SK-N-SH treated with all-trans-retinoic acid at 6 μM for 48 hours (cell line): ENCODE measurements at regions not wholly inside any gene's neighbourhood (a gene's known extent, or its start where the extent isn't known, plus 50 kb on each side); places are given as distances from the start of the nearest gene placed in this dataset.

Experiments used
- ESRRG ChIP-seq: fragments of 250-450 bp; sonication (Bioruptor Pico); IDR thresholded peaks from 2 replicates; pipeline ENCODE4 v1.6.1; 2021; ENCODE audit warnings: mild to moderate bottlenecking
- OSR1 ChIP-seq: fragments of 250-450 bp; sonication (Bioruptor Pico); IDR thresholded peaks from 2 replicates; pipeline ENCODE4 v1.8.0; 2022; ENCODE audit warnings: moderate library complexity, mild to moderate bottlenecking, inconsistent platforms
- POU6F1 ChIP-seq: fragments of 250-450 bp; sonication (Bioruptor Pico); IDR thresholded peaks from 2 replicates; pipeline ENCODE4 v1.8.0; 2021; ENCODE audit warnings: low read depth, mild to moderate bottlenecking, moderate library complexity, borderline replicate concordance
- PPARA ChIP-seq: fragments of 250-450 bp; sonication (Bioruptor Pico); IDR thresholded peaks from 2 replicates; pipeline ENCODE4 v1.5.0; 2020; ENCODE audit warnings: mild to moderate bottlenecking, borderline replicate concordance
- ZFP3 ChIP-seq: fragments of 250-450 bp; sonication (Bioruptor Pico); IDR thresholded peaks from 2 replicates; pipeline ENCODE4 v1.5.0; 2020; ENCODE audit warnings: mild to moderate bottlenecking, moderate library complexity
- ZNF565 ChIP-seq: fragments of 450-650 bp; formaldehyde crosslinking; conservative IDR thresholded peaks from 2 replicates; pipeline ENCODE4 v1.5.0; 2020; ENCODE audit warnings: low read depth, mild to moderate bottlenecking, moderate library complexity
- ZNF70 ChIP-seq: fragments of 450-650 bp; formaldehyde crosslinking; IDR thresholded peaks from 2 replicates; pipeline ENCODE4 v1.5.0; 2020; ENCODE audit warnings: mild to moderate bottlenecking, moderate library complexity
- ZNF8 ChIP-seq: fragments of 450-650 bp; formaldehyde crosslinking; IDR thresholded peaks from 2 replicates; pipeline ENCODE4 v1.5.0; 2020; ENCODE audit warnings: mild to moderate bottlenecking, moderate library complexity
- TF ChIP-seq, protein P1 (sequence below): fragments of 250-450 bp; sonication (Bioruptor Pico); IDR thresholded peaks from 2 replicates; pipeline ENCODE4 v1.5.1; 2021; ENCODE audit warnings: mild to moderate bottlenecking, moderate library complexity
- TF ChIP-seq, protein P2 (sequence below): fragments of 250-450 bp; sonication (Bioruptor Pico); IDR thresholded peaks from 2 replicates; pipeline ENCODE4 v1.8.0; 2020; ENCODE audit warnings: mild to moderate bottlenecking, moderate library complexity, borderline replicate concordance

DNA sequence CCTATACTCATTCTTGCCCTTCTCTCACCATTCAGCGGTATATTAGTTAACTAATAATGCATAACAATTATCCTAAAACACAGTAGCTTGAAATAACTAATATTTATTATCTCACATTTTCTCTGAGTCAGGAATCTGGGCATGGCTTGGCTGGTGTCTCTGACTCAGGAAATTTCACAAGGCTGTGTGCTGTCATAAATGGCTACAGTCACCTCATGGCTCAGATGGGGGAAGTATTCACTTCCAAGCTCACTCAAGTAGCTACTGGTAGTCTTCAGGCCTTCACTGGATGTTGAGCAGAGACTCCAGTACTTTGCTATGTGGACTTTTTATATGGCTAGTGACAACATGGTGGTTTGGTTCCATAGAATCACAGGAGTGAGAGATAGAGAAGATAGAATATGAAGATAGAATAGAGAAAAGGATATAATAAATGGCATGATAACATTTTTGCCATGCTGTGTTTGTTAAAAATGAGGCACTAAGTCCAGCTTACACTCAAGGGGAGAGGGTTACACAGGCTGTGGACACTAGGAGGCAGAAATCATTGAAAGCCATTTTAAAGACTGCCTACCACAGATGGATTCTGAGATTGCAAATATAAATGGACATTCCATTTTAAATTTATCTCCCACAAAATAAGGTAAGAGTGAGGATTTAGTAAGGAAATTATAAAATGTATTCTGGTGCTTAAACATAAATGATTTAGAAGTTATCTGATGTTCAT, 997.8 kb upstream of the CHORDC1 start:
- TF ChIP-seq ZNF70: no peak
- TF ChIP-seq, protein P1, sequence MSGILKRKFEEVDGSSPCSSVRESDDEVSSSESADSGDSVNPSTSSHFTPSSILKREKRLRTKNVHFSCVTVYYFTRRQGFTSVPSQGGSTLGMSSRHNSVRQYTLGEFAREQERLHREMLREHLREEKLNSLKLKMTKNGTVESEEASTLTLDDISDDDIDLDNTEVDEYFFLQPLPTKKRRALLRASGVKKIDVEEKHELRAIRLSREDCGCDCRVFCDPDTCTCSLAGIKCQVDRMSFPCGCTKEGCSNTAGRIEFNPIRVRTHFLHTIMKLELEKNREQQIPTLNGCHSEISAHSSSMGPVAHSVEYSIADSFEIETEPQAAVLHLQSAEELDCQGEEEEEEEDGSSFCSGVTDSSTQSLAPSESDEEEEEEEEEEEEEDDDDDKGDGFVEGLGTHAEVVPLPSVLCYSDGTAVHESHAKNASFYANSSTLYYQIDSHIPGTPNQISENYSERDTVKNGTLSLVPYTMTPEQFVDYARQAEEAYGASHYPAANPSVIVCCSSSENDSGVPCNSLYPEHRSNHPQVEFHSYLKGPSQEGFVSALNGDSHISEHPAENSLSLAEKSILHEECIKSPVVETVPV: no peak
- TF ChIP-seq PPARA (CRISPR knock-in tag): no peak
- no peak for TF ChIP-seq ESRRG (CRISPR knock-in tag)
- no peak for TF ChIP-seq ZNF565 (CRISPR knock-in tag)
- TF ChIP-seq OSR1 (CRISPR knock-in tag): no peak
- no peak for TF ChIP-seq ZFP3 (CRISPR knock-in tag)
- TF ChIP-seq ZNF8 (CRISPR knock-in tag): no peak
- no peak for TF ChIP-seq POU6F1
- TF ChIP-seq, protein P2, sequence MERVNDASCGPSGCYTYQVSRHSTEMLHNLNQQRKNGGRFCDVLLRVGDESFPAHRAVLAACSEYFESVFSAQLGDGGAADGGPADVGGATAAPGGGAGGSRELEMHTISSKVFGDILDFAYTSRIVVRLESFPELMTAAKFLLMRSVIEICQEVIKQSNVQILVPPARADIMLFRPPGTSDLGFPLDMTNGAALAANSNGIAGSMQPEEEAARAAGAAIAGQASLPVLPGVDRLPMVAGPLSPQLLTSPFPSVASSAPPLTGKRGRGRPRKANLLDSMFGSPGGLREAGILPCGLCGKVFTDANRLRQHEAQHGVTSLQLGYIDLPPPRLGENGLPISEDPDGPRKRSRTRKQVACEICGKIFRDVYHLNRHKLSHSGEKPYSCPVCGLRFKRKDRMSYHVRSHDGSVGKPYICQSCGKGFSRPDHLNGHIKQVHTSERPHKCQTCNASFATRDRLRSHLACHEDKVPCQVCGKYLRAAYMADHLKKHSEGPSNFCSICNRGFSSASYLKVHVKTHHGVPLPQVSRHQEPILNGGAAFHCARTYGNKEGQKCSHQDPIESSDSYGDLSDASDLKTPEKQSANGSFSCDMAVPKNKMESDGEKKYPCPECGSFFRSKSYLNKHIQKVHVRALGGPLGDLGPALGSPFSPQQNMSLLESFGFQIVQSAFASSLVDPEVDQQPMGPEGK (CRISPR knock-in tag): no peak
